Hepatocyte (in vitro differentiated cells): ENCODE measurements at regions not wholly inside any gene's neighbourhood (a gene's known extent, or its start where the extent isn't known, plus 50 kb on each side); places are given as distances from the start of the nearest gene placed in this dataset.
"Not testable (repeated sequence)": the region's sequence is repeated elsewhere in the genome, so short reads cannot be mapped to it uniquely, and the experiment has no call there.

Experiments used
- DNase-seq: peaks from one replicate; pipeline ENCODE4 v3.0.0-alpha.2; 2016; ENCODE audit warnings: low spot score
- H2AFZ ChIP-seq: fragments of 200-600 bp; sonication (generic); 2 replicates; pipeline ENCODE4 v1.6.0; 2016; ENCODE audit warnings: antibody characterized with exemption, mild to moderate bottlenecking
- H3K27ac ChIP-seq: fragments of 200-600 bp; sonication (generic); 2 replicates; pipeline ENCODE4 v1.5.1; 2016; ENCODE audit warnings: mild to moderate bottlenecking
- H3K27me3 ChIP-seq: fragments of 200-600 bp; sonication (generic); 2 replicates; pipeline ENCODE4 v1.6.1; 2016
- H3K36me3 ChIP-seq: fragments of 200-600 bp; sonication (generic); replicated peaks from 2 replicates; pipeline ENCODE4 v1.5.1; 2016; ENCODE audit warnings: low read depth; ENCODE audit not compliant: insufficient read depth
- H3K4me1 ChIP-seq: fragments of 200-600 bp; sonication (generic); 2 replicates; pipeline ENCODE4 v1.5.1; 2016; ENCODE audit warnings: mild to moderate bottlenecking, moderate library complexity; ENCODE audit not compliant: insufficient read depth
- H3K4me2 ChIP-seq: fragments of 200-600 bp; sonication (generic); 2 replicates; pipeline ENCODE4 v1.6.0; 2016
- H3K4me3 ChIP-seq: fragments of 200-600 bp; sonication (generic); 2 replicates; pipeline ENCODE4 v1.5.1; 2016; ENCODE audit warnings: mild to moderate bottlenecking
- H3K79me2 ChIP-seq: fragments of 200-600 bp; sonication (generic); 2 replicates; pipeline ENCODE4 v1.6.0; 2017; ENCODE audit warnings: mild to moderate bottlenecking
- H3K9me2 ChIP-seq: fragments of 200-600 bp; sonication (generic); replicated peaks from 2 replicates; pipeline ENCODE4 v1.6.0; 2017; ENCODE audit warnings: mild to moderate bottlenecking; ENCODE audit not compliant: insufficient read depth
- H3K9me3 ChIP-seq: fragments of 200-600 bp; sonication (generic); 2 replicates; pipeline ENCODE4 v1.5.1; 2016; ENCODE audit warnings: low read depth, mild to moderate bottlenecking
- H4K20me1 ChIP-seq: fragments of 200-600 bp; sonication (generic); 2 replicates; pipeline ENCODE4 v1.6.0; 2016; ENCODE audit warnings: mild to moderate bottlenecking; ENCODE audit not compliant: insufficient read depth, poor library complexity, severe bottlenecking
- EZH2 ChIP-seq: fragments of 200-600 bp; sonication (generic); IDR thresholded peaks from 2 replicates; pipeline ENCODE4 v1.6.1; 2016; ENCODE audit warnings: antibody characterized with exemption, mild to moderate bottlenecking, borderline replicate concordance
- EZH2phosphoT487 ChIP-seq: fragments of 200-600 bp; sonication (generic); IDR thresholded peaks from one replicate; pipeline ENCODE4 v1.6.1; 2018; ENCODE audit warnings: antibody characterized with exemption, mild to moderate bottlenecking, low read depth, moderate library complexity; ENCODE audit not compliant: unreplicated experiment, severe bottlenecking
- WGBS: methylation state at CpG from one replicate; pipeline ENCODE4 v1.1.6; 2016; ENCODE audit warnings: low lambda C conversion rate; ENCODE audit errors: missing lambda C conversion rate; 5-methylcytosine and 5-hydroxymethylcytosine counted together
- TF ChIP-seq, protein P1 (sequence below): fragments of 200-600 bp; sonication (generic); IDR thresholded peaks from 2 replicates; pipeline ENCODE4 v1.5.1; 2016; ENCODE audit warnings: antibody characterized with exemption, mild to moderate bottlenecking; ENCODE audit not compliant: poor library complexity

DNA sequence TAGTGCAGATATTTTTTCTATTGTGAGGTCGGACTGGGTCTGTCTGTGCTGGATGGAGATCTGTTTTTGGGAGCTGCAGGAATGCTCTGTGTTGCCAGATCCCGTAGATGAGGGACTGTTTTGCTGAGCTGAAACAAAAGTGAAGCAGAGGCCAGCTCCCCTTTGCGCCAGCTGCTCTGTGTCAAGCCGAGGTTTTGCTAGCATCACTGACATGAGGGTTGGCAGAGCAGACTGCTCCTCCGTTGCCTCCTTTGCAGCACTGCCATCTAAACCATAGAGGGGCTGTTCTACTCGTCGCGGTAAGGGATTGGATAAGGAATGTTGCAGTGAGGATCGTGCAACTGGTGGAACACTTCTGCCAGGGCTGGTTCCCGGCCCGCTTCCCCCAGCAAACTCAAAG lies 215.9 kb upstream of the CCL2 start:
- H3K36me3 ChIP-seq, result not testable (repeated sequence)

DNA sequence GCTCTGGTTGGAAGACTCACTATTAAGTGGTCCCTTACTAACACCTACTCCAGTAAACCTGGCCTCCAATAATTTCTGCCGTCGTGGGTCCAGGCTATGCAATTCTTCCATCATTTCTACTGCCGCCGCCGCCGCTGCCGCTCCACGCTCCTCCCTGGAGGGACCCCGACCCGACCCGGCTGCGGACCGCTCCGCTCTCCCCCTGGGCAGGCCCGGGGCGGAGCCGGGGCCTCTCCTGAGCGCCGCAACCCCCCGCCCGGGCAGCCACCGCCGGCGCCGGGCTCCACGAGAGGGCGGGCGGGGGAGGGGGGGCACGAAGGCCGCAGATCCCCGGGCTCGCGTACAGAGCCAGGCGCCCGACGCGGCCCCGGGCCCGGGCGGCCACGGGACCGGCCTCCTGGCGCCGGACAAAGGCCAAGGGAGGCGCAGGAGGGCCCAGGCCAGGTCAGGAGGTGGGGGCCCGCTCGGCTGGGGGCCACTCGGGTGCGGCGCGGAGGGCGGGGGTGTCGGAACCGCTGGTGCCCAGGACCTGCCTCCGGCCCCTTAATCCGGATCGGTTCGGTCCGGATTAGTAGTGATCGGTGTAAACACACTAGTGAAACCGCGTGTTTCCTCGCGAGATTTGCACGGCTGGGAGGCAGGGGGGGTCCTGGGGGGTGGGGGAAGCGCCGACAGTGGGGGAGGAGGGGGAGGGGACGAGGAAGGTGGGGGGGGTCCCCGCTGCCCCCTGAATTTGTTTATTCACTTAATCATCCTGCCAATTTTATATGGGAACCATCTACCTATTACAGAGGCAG lies 215.1 kb upstream of the CCL2 start:
- not testable (repeated sequence) for H2AFZ ChIP-seq, H3K27me3 ChIP-seq, H4K20me1 ChIP-seq, H3K4me2 ChIP-seq, H3K9me2 ChIP-seq, H3K79me2 ChIP-seq, H3K9me3 ChIP-seq, H3K36me3 ChIP-seq, H3K27ac ChIP-seq, H3K4me1 ChIP-seq, H3K4me3 ChIP-seq
- WGBS, result 96% methylated on average over 9 of the region's 69 CpGs
- peak; percentile 21 for DNase-seq

More for the DNA sequence above, 215.9 kb upstream of the CCL2 start:
- WGBS, result 83% methylated on average over 11 of the region's 11 CpGs
- not testable (repeated sequence) for H2AFZ ChIP-seq, H4K20me1 ChIP-seq, H3K4me1 ChIP-seq, H3K27me3 ChIP-seq, H3K27ac ChIP-seq, H3K4me2 ChIP-seq, DNase-seq, H3K9me3 ChIP-seq, H3K4me3 ChIP-seq, H3K9me2 ChIP-seq, H3K79me2 ChIP-seq

DNA sequence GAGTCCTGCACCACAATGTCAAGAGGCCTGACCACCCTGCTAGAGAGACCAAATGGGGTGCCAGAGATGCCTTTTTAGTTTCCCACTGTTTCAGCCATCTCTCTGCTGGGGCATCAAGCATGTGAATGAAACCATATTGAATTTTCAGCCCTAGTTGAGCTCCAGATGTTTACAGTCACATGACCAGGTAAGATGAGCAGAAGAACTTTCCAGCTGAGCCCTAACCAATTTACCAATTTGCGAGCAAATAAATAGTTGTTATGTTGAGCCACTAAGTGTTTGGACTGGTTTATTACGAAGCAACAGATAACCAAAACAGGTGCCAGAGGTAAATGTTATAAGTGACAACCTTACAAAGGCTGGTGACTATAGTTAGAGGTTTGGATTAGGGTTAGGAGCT lies 209.1 kb upstream of the CCL2 start:
- no peak overlapping the region for H3K4me3 ChIP-seq
- no peaks in the 10 kb centered on the region for H3K79me2 ChIP-seq
- DNase-seq, result no peak
- no peaks in the 10 kb centered on the region for H3K4me1 ChIP-seq
- no peaks in the 10 kb centered on the region for H4K20me1 ChIP-seq
- H3K9me2 ChIP-seq, result no peaks in the 10 kb centered on the region
- no peak overlapping the region for H3K4me2 ChIP-seq
- TF ChIP-seq EZH2phosphoT487, result no peak
- TF ChIP-seq, protein P1, sequence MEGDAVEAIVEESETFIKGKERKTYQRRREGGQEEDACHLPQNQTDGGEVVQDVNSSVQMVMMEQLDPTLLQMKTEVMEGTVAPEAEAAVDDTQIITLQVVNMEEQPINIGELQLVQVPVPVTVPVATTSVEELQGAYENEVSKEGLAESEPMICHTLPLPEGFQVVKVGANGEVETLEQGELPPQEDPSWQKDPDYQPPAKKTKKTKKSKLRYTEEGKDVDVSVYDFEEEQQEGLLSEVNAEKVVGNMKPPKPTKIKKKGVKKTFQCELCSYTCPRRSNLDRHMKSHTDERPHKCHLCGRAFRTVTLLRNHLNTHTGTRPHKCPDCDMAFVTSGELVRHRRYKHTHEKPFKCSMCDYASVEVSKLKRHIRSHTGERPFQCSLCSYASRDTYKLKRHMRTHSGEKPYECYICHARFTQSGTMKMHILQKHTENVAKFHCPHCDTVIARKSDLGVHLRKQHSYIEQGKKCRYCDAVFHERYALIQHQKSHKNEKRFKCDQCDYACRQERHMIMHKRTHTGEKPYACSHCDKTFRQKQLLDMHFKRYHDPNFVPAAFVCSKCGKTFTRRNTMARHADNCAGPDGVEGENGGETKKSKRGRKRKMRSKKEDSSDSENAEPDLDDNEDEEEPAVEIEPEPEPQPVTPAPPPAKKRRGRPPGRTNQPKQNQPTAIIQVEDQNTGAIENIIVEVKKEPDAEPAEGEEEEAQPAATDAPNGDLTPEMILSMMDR, result no peak
- no peak for TF ChIP-seq EZH2
- 89% methylated on average over 2 of the region's 2 CpGs for WGBS
- H3K27ac ChIP-seq, result no peak overlapping the region
- no peak overlapping the region for H2AFZ ChIP-seq
- peaks cover 9% of the 10 kb centered on the region for H3K27me3 ChIP-seq
- H3K36me3 ChIP-seq, result no peaks in the 10 kb centered on the region
- no peaks in the 10 kb centered on the region for H3K9me3 ChIP-seq

DNA sequence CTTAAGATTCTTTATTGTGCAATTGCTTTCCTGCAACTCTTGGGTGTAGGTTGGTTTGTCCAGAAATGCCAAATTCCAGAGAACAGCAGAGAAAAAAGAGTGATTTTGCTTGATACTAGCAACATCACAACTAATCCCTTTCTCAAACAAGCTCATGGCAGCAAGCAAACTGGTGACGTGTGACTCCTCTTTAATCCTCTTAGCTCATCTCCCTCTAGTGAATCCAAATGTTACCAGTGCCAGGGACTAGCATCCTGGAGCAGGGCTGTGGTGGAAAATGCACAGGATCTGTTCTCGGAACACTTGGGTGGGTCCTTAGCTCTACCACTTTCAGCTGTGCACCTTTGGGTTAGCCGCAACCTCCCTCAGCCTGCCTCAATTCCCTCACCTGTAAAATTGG lies 204.0 kb upstream of the CCL2 start:
- Histone ChIP-seq H3K4me2 (no peak overlapping the region), H3K79me2 (no peaks in the 10 kb centered on the region), H3K4me1 (no peaks in the 10 kb centered on the region), H2AFZ (no peak overlapping the region), H3K9me3 (no peaks in the 10 kb centered on the region), H3K4me3 (no peak overlapping the region), H4K20me1 (no peaks in the 10 kb centered on the region), H3K9me2 (no peaks in the 10 kb centered on the region), H3K27ac (no peak overlapping the region), H3K36me3 (no peaks in the 10 kb centered on the region), H3K27me3 (peaks cover 9% of the 10 kb centered on the region)
- DNase-seq, result no peak
- WGBS, result 59% methylated on average over 3 of the region's 3 CpGs
- TF ChIP-seq EZH2 (no peak), EZH2phosphoT487 (no peak)
- TF ChIP-seq, protein P1, result no peak
